IMR-90 (cell line): ENCODE measurements at regions not wholly inside any gene's neighbourhood (a gene's known extent, or its start where the extent isn't known, plus 50 kb on each side); places are given as distances from the start of the nearest gene placed in this dataset.

Experiments
- ATAC-seq: fragments of 200-7000 bp; cut with Tn5 transposase; 2 replicates; pipeline ENCODE4 v1.9.1; 2020; ENCODE audit warnings: low read depth, mild to moderate bottlenecking, moderate library complexity
- BruUV-seq: library from RNA; stranded (reverse); fragments of 400-500 nt; replicated peaks from 2 replicates; lab custom pipeline; 2021; lab: Mats Ljungman, UMichigan
- CTCF ChIA-PET: fragments of 300-600 bp; formaldehyde crosslinking; extraction: SDS; loops from one replicate; lab custom pipeline; 2021; ENCODE audit warnings: antibody characterized with exemption; lab: Yijun Ruan, JAX
- POLR2A ChIA-PET: fragments of 300-600 bp; sonication (Branson Sonifier 250); formaldehyde crosslinking; loops from one replicate; lab custom pipeline; 2022; ENCODE audit warnings: antibody characterized with exemption; ENCODE audit not compliant: unreplicated experiment; lab: Charles Lee
- DNase-seq: peaks from one replicate; pipeline ENCODE4 v3.0.0; 2013
- H2AFZ ChIP-seq: replicated peaks from 2 replicates; pipeline ENCODE3; 2013; ENCODE audit warnings: low read length, mild to moderate bottlenecking; ENCODE audit not compliant: poor library complexity
- H2AK5ac ChIP-seq: 2 replicates; pipeline ENCODE4 v1.6.1; 2013; ENCODE audit warnings: low read depth, low read length, inconsistent platforms
- H2AK9ac ChIP-seq: replicated peaks from 2 replicates; pipeline ENCODE3; 2013; ENCODE audit warnings: mild to moderate bottlenecking, low read depth, low read length, moderate library complexity; ENCODE audit not compliant: poor library complexity
- H2BK120ac ChIP-seq: 2 replicates; pipeline ENCODE4 v1.6.1; 2013; ENCODE audit warnings: low read depth, low read length, inconsistent platforms
- H2BK15ac ChIP-seq: 3 replicates; pipeline ENCODE4 v1.6.1; 2013; ENCODE audit warnings: low read depth, low read length, inconsistent platforms
- H2BK20ac ChIP-seq: 2 replicates; pipeline ENCODE4 v1.6.1; 2013; ENCODE audit warnings: low read depth, mild to moderate bottlenecking, inconsistent platforms, low read length, moderate library complexity
- H2BK5ac ChIP-seq: 2 replicates; pipeline ENCODE4 v1.6.1; 2013; ENCODE audit warnings: mild to moderate bottlenecking, low read depth, low read length, inconsistent platforms; ENCODE audit not compliant: poor library complexity, severe bottlenecking
- H3K14ac ChIP-seq: replicated peaks from 2 replicates; pipeline ENCODE4 v1.6.1; 2013; ENCODE audit warnings: low read depth, low read length, inconsistent platforms
- H3K18ac ChIP-seq: 2 replicates; pipeline ENCODE4 v1.6.1; 2013; ENCODE audit warnings: low read depth, low read length, control low read depth
- H3K23ac ChIP-seq: 2 replicates; pipeline ENCODE4 v1.6.1; 2013; ENCODE audit warnings: low read depth, low read length, inconsistent platforms
- H3K27ac ChIP-seq: 2 replicates; pipeline ENCODE4 v1.5.1; 2013; ENCODE audit warnings: mild to moderate bottlenecking, control low read depth, low read length; ENCODE audit not compliant: insufficient read depth
- H3K27me3 ChIP-seq: 2 replicates; pipeline ENCODE4 v1.6.1; 2013; ENCODE audit warnings: low read length; ENCODE audit not compliant: control insufficient read depth, insufficient read depth
- H3K36me3 ChIP-seq: 2 replicates; pipeline ENCODE4 v1.6.1; 2013; ENCODE audit warnings: low read length, mixed read lengths; ENCODE audit not compliant: control insufficient read depth, insufficient read depth
- H3K4ac ChIP-seq: 2 replicates; pipeline ENCODE4 v1.6.1; 2013; ENCODE audit warnings: low read depth, low read length, inconsistent platforms
- H3K4me1 ChIP-seq: 2 replicates; pipeline ENCODE4 v1.6.1; 2013; ENCODE audit warnings: low read length, mixed read lengths; ENCODE audit not compliant: control insufficient read depth, insufficient read depth
- H3K4me2 ChIP-seq: 2 replicates; pipeline ENCODE4 v1.6.1; 2013; ENCODE audit warnings: low read depth, mild to moderate bottlenecking, control low read depth, low read length, moderate library complexity
- H3K4me3 ChIP-seq: 2 replicates; pipeline ENCODE4 v1.5.1; 2013; ENCODE audit warnings: low read depth, mild to moderate bottlenecking, control low read depth, low read length, moderate library complexity; ENCODE audit not compliant: insufficient read depth
- H3K56ac ChIP-seq: 2 replicates; pipeline ENCODE4 v1.6.1; 2013; ENCODE audit warnings: low read length, inconsistent platforms; ENCODE audit not compliant: insufficient read depth; ENCODE audit errors: extremely low read depth
- H3K79me1 ChIP-seq, 2 experiments: 2 replicates each; pipeline ENCODE4 v1.6.1; 2013; ENCODE audit warnings: low read length in 2 of 2, inconsistent platforms in 1 of 2, low read depth in 1 of 2
- H3K9ac ChIP-seq: 2 replicates; pipeline ENCODE4 v1.6.1; 2013; ENCODE audit warnings: low read depth, low read length, control low read depth
- H3K9me1 ChIP-seq: 2 replicates; pipeline ENCODE4 v1.6.1; 2013; ENCODE audit warnings: low read length, inconsistent platforms; ENCODE audit not compliant: insufficient read depth
- H3K9me3 ChIP-seq: 2 replicates; pipeline ENCODE4 v1.6.1; 2013; ENCODE audit warnings: low read length; ENCODE audit not compliant: control insufficient read depth, insufficient read depth
- H4K20me1 ChIP-seq: 2 replicates; pipeline ENCODE4 v1.6.1; 2013; ENCODE audit warnings: low read length, inconsistent platforms; ENCODE audit not compliant: insufficient read depth
- H4K5ac ChIP-seq: 2 replicates; pipeline ENCODE4 v1.6.1; 2013; ENCODE audit warnings: mild to moderate bottlenecking, low read depth, low read length, control low read depth
- H4K8ac ChIP-seq, 2 experiments: 2 replicates each; pipeline ENCODE4 v1.6.1; 2013; ENCODE audit warnings: low read depth in 2 of 2, low read length in 2 of 2, control low read depth in 1 of 2, inconsistent platforms in 1 of 2
- H4K91ac ChIP-seq: 2 replicates; pipeline ENCODE4 v1.6.1; 2013; ENCODE audit warnings: low read depth, low read length, inconsistent platforms; ENCODE audit not compliant: insufficient read depth
- BHLHE40 ChIP-seq: fragments of 150-350 bp; IDR thresholded peaks from 2 replicates; pipeline ENCODE4 v1.6.1; 2016; ENCODE audit warnings: mild to moderate bottlenecking, low read depth, low read length
- FOS ChIP-seq: fragments of 150-350 bp; IDR thresholded peaks from 2 replicates; pipeline ENCODE4 v1.6.1; 2016; ENCODE audit warnings: low read depth, low read length
- POLR2A ChIP-seq: IDR thresholded peaks from 2 replicates; pipeline ENCODE4 v1.6.1; 2012; ENCODE audit warnings: mild to moderate bottlenecking, low read depth, low read length
- WGBS, 2 experiments: methylation state at CpG; one replicate each; pipeline versions ENCODE4 v1.1.5 to v1.1.7; 2013; ENCODE audit warnings: missing lambda C conversion rate in 2 of 2; ENCODE audit not compliant: insufficient read length in 1 of 2; ENCODE audit errors: extremely low coverage in 2 of 2; 5-methylcytosine and 5-hydroxymethylcytosine counted together
- dilution Hi-C: fragments of 300-500 bp; cut with HindIII; formaldehyde crosslinking; loops from one replicate; pipeline ENCODE4 v1.14.3; 2018; ENCODE audit warnings: low sequenced_read_pairs; ENCODE audit not compliant: unreplicated experiment
- in situ Hi-C: fragments of 300-500 bp; cut with MboI; formaldehyde crosslinking; loops from 3 replicates; pipeline ENCODE4 v1.14.3; 2019; ENCODE audit warnings: low sequenced_read_pairs, inconsistent platforms, mixed read lengths
- intact Hi-C: fragments of 100-400 bp; cut with micrococcal nuclease; formaldehyde crosslinking; loops from 2 replicates; pipeline ENCODE4 v1.10.0; 2022

DNA sequence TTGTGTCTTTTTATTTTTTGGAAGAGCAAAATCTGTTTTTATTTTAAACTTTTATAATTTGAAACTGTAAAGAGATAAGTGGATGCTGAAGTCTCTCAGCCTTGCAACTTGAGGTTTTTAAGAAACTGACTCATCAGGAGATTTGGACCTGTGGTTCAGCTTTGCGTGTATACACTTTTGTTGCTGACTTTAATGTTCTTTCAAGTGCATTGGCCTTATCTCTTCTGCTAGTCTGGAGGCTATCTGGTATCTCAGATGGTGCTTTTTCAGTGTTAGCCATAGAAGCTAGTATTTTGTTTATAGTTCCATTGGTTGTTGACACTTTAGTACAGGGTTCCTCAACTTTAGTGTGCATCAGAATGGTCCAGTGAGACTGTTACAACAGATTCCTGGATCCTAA is 504.0 kb upstream of the SPTLC3 start:
- no peaks in the 10 kb centered on the region for H3K27me3 ChIP-seq
- H3K4me2 ChIP-seq = no peak overlapping the region
- H3K18ac ChIP-seq = no peak overlapping the region
- no peak overlapping the region for H4K91ac ChIP-seq
- H3K9ac ChIP-seq = no peak overlapping the region
- no peak for DNase-seq
- dilution Hi-C loops = no loop called here
- CTCF ChIA-PET = no interaction called here
- H3K4ac ChIP-seq = no peak overlapping the region
- no peak overlapping the region for H2BK15ac ChIP-seq
- H2AK9ac ChIP-seq = no peak overlapping the region
- H3K23ac ChIP-seq = no peak overlapping the region
- no peak overlapping the region for H4K5ac ChIP-seq
- TF ChIP-seq POLR2A (no peak), BHLHE40 (no peak), FOS (no peak)
- ATAC-seq = no peak
- H2AK5ac ChIP-seq = no peak overlapping the region
- in situ Hi-C loops = no loop called here
- no peaks in the 10 kb centered on the region for H4K20me1 ChIP-seq
- no peaks in the 10 kb centered on the region for H3K79me1 ChIP-seq
- no peak overlapping the region for H4K8ac ChIP-seq
- H2BK5ac ChIP-seq = no peak overlapping the region
- BruUV-seq = no TSS peak
- no peak overlapping the region for H2AFZ ChIP-seq
- H3K56ac ChIP-seq = no peak overlapping the region
- no peaks in the 10 kb centered on the region for H3K4me1 ChIP-seq
- H3K27ac ChIP-seq = no peak overlapping the region
- intact Hi-C loops = no loop called here
- no peak overlapping the region for H2BK120ac ChIP-seq
- H2BK20ac ChIP-seq = no peak overlapping the region
- no peaks in the 10 kb centered on the region for H3K9me1 ChIP-seq
- no CpG with 5 or more reads among the region's 1 CpG for WGBS, 2 experiments
- H3K36me3 ChIP-seq = no peaks in the 10 kb centered on the region
- POLR2A ChIA-PET = no interaction called here
- H3K14ac ChIP-seq = no peak overlapping the region
- peaks cover 9% of the 10 kb centered on the region for H3K9me3 ChIP-seq
- H3K4me3 ChIP-seq = no peak overlapping the region
